ENCODE measurements at regions not wholly inside any gene's neighbourhood (a gene's known extent, or its start where the extent isn't known, plus 50 kb on each side); places are given as distances from the start of the nearest gene placed in this dataset.

DNA sequence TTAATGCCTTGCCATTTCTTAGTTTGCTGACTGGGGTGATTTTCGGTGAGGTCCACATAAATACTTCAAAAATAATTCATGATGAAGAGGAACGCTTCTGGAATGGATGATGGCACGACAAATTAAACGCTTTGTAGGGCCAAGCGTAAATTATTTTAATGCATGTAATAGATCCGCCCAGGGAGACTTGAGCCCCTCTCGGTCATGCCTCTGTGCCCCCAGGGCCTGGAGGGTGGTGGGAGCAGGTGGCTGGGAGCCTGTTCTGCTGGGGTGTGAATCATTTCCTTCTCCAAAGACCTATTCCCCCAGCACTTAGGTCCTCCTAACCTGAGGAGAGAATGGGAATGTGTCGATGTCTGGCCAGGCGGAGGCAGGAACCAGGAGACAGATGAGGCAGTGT lies 350.6 kb downstream of the ZNF536 start:
- peaks cover 5% of the 10 kb centered on the region for H3K4me1 Mint-ChIP-seq (ENCODE audit: low read depth)
- H3K27me3 Mint-ChIP-seq (ENCODE audit: low read depth), result peaks cover 21% of the 10 kb centered on the region
- no peak overlapping the region for H3K4me3 Mint-ChIP-seq
- no peak overlapping the region for H3K27ac Mint-ChIP-seq
- H3K9me3 Mint-ChIP-seq, result no peaks in the 10 kb centered on the region
- CTCF ChIA-PET, result interaction anchor here (1.2 kb wide), 1 partner anchor 8 kb away, joined by 3 read pairs; no protein-coding TSS in a partner anchor
- intact Hi-C loops (cut with micrococcal nuclease), result no loop called here
- no peak for DNase-seq
- H3K36me3 Mint-ChIP-seq (ENCODE audit: low read depth), result no peaks in the 10 kb centered on the region

DNA sequence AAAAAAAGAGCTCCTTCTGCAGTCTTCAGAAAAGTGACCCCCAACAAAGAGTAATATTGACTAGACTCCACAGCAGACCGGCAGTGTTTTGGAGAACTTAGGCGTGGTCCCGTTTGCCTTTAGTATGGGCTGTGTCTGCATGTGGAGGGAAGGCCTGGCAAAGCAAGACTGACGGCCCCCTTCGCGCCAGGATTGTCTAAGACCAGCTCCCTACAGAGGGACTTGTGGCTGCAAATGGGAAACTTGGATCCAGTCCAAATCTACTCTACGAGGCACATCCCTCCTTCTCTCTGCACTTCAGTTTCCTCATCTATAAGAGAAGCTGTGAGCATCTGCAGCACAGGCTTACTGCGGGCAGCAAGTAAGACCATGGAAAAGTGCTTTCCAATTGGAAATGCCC lies 350.0 kb downstream of the ZNF536 start:
- H3K4me1 Mint-ChIP-seq (ENCODE audit: low read depth), result peaks cover 5% of the 10 kb centered on the region
- DNase-seq, result no peak
- no peaks in the 10 kb centered on the region for H3K9me3 Mint-ChIP-seq
- intact Hi-C loops (cut with micrococcal nuclease), result no loop called here
- no peaks in the 10 kb centered on the region for H3K36me3 Mint-ChIP-seq (ENCODE audit: low read depth)
- peaks cover 21% of the 10 kb centered on the region for H3K27me3 Mint-ChIP-seq (ENCODE audit: low read depth)
- H3K4me3 Mint-ChIP-seq, result no peak overlapping the region
- no peak overlapping the region for H3K27ac Mint-ChIP-seq
- CTCF ChIA-PET, result interaction anchor here (0.7 kb wide), 1 partner anchor 8 kb away, joined by 3 read pairs; no protein-coding TSS in a partner anchor

DNA sequence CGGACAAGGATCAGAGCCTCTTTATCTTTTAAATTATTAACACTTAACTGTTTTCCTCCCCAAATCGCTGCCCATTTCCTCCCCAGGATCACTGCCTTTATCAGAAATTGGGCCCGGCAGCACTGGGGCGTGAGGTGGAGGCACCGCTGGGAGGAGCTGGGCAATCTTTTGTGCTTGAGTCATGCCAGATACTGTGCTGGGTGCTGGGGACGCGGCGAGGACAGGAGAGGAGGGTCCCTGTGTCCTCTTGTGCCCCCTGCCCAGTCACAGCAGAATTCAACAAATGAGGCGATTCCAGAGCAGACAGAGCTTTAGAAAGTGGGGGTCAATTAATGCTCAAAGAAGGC lies 347.8 kb downstream of the ZNF536 start:
- Mint-ChIP-seq H3K9me3 (no peaks in the 10 kb centered on the region), H3K4me3 (peak overlapping the region; percentile 48), H3K27ac (no peak overlapping the region), H3K27me3 (ENCODE audit: low read depth) (peaks cover 21% of the 10 kb centered on the region), H3K4me1 (ENCODE audit: low read depth) (peaks cover 5% of the 10 kb centered on the region), H3K36me3 (ENCODE audit: low read depth) (no peaks in the 10 kb centered on the region)
- CTCF ChIA-PET, result no interaction called here
- DNase-seq, result no peak
- intact Hi-C loops (cut with micrococcal nuclease), result no loop called here

DNA sequence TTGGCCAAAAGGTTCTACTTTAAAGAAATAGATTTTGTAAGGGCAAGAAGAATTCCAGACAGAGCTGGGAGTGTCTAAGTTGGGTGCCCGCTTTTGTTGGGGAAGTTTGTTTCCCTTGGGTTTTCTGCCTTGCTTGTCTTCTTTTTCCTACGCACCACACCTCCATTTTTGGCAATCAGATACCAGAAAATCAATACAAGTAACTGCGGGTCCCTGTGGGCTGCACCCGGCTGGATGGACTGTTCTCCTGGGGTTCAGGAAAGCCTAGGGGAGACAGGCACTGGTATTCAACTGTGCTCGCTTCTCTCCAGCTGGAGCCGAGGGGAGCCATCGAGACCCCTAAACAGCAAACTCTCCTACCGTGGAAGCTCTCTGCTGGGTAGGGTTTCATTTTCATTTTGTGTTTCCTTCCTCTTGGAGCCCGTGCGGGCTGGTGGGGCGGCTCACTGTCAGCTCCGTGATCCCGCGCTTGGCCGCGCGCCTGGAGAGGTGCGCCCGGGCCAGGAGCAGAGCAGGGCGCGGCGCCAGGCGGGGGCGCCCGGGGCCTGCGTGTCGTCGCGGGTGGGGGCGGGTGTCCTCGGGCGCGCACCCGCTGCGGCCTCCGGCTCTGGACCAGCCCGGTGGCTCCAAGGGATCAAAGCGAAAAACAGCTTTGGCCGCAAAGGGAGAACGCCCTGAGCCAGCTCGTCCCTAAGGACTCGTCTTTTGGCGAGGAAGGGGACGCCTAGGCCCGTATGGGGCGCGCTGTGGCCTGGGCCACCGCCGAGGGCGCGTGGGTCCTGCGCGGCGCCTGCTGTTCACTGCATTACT lies 347.2 kb downstream of the ZNF536 start:
- no peak overlapping the region for H3K27ac Mint-ChIP-seq

GRCh38 chr19:30718707-30719106 lies 346.5 kb downstream of the ZNF536 start:
- intact Hi-C loops (cut with micrococcal nuclease), result no loop called here
- Mint-ChIP-seq H3K27me3 (ENCODE audit: low read depth) (peaks cover 24% of the 10 kb centered on the region), H3K4me3 (peak overlapping the region; percentile 27), H3K4me1 (ENCODE audit: low read depth) (peaks cover 5% of the 10 kb centered on the region), H3K36me3 (ENCODE audit: low read depth) (no peaks in the 10 kb centered on the region), H3K9me3 (no peaks in the 10 kb centered on the region), H3K27ac (no peak overlapping the region)
- CTCF ChIA-PET, result no interaction called here
- no peak for DNase-seq

More for the DNA sequence above, 347.2 kb downstream of the ZNF536 start:
- peak overlapping the region; percentile 48 for H3K4me3 Mint-ChIP-seq
- peaks cover 24% of the 10 kb centered on the region for H3K27me3 Mint-ChIP-seq (ENCODE audit: low read depth)
- H3K4me1 Mint-ChIP-seq (ENCODE audit: low read depth), result peaks cover 5% of the 10 kb centered on the region
- H3K9me3 Mint-ChIP-seq, result no peaks in the 10 kb centered on the region
- no peaks in the 10 kb centered on the region for H3K36me3 Mint-ChIP-seq (ENCODE audit: low read depth)
- CTCF ChIA-PET, result no interaction called here
- intact Hi-C loops (cut with micrococcal nuclease), result no loop called here
- DNase-seq, result peak; percentile 7

DNA sequence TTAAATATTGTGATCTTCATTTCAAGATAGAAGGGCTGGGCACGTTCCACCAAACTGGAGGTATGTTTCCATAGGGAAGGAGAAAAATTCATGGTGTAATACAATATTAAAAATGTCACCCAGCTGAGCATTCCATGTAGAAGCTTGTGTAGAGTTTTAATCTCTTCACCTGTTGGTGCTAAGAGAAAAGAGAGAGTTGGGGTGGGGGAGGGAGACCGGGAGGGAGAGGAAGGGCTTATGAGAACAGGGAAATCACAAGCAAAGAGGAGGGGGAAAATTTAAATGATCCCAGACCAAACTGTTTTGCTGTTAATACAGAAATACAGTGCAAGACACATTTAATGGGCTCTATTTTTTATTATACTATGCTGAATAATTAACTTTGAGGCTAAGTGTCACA lies 345.8 kb downstream of the ZNF536 start:
- Mint-ChIP-seq H3K4me1 (ENCODE audit: low read depth) (peaks cover 5% of the 10 kb centered on the region), H3K9me3 (no peaks in the 10 kb centered on the region), H3K27ac (no peak overlapping the region), H3K4me3 (no peak overlapping the region), H3K36me3 (ENCODE audit: low read depth) (no peaks in the 10 kb centered on the region), H3K27me3 (ENCODE audit: low read depth) (peaks cover 24% of the 10 kb centered on the region)
- CTCF ChIA-PET, result no interaction called here
- DNase-seq, result no peak
- intact Hi-C loops (cut with micrococcal nuclease), result no loop called here

GRCh38 chr19:30717381-30717780 lies 345.2 kb downstream of the ZNF536 start:
- Mint-ChIP-seq H3K9me3 (no peaks in the 10 kb centered on the region), H3K27me3 (ENCODE audit: low read depth) (peaks cover 24% of the 10 kb centered on the region), H3K36me3 (ENCODE audit: low read depth) (no peaks in the 10 kb centered on the region), H3K4me1 (ENCODE audit: low read depth) (peaks cover 5% of the 10 kb centered on the region), H3K27ac (no peak overlapping the region), H3K4me3 (no peak overlapping the region)
- DNase-seq, result no peak
- CTCF ChIA-PET, result no interaction called here
- intact Hi-C loops (cut with micrococcal nuclease), result no loop called here

DNA sequence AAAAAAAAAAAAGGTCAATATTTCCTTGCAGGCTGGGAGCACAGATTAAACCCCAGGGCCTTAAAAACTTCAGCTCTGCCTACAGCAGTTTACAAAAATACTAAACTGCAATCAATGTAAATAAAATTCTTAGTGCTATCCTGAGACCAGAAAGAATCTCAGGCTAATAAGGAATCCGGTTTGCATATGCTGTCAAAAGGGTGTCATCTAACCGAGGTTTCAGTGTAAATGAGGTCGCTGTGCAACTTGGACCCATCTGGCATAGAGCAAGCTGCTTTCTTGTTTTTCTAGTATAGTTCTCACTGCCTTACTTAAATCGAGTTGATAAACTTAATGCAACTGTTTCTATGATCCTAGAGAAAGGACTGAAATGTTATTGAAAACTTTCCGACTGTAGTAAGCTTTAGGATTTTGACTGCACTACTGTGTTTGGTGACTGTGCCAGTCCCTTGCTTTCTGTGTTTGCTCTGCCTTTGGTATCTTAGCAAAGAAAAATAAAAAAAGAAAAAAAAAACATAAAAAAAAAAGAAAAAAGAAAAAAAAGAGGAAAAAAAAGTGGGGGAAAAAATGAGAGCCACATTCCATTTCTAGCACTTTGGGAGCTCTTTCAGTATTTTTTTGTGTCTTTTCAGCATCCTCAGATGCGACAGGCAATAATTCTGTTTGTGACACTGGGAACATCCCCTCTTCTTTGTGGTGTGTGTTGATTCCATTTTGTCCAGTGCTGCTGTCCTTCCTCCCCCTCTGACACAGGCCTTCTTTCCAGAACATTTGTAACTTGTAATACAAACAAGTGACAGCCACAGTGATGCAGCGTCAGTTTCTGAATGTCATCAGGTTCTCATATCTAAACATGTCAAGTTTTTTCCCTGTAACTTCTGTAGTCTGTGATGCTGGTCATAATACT lies 340.5 kb downstream of the ZNF536 start:
- CTCF ChIA-PET, result no interaction called here
- intact Hi-C loops (cut with micrococcal nuclease), result no loop called here
- Mint-ChIP-seq H3K4me1 (ENCODE audit: low read depth) (no peaks in the 10 kb centered on the region), H3K4me3 (no peak overlapping the region), H3K9me3 (no peaks in the 10 kb centered on the region), H3K27ac (no peak overlapping the region), H3K36me3 (ENCODE audit: low read depth) (no peaks in the 10 kb centered on the region), H3K27me3 (ENCODE audit: low read depth) (peaks cover 17% of the 10 kb centered on the region)
- no peak for DNase-seq

DNA sequence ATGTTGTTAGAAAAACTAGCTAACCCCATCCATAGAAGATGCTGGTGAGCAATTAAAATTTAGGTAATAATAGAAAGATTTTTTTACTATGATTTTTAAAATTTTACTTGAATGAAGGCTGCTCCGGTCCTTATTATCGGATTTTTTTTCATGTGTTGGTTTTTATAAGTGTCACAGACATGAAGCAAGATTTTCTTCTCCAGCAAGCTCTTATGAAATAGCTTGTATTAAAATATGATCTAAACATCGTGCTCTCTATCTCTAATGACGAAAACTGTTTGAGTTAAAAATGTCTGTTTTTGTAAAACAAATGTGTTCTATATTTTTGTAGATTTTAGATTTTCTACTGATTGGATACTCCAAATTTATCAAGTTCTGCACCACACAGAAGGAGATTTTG lies 339.6 kb downstream of the ZNF536 start:
- no peaks in the 10 kb centered on the region for H3K36me3 Mint-ChIP-seq (ENCODE audit: low read depth)
- intact Hi-C loops (cut with micrococcal nuclease), result no loop called here
- DNase-seq, result no peak
- no peaks in the 10 kb centered on the region for H3K4me1 Mint-ChIP-seq (ENCODE audit: low read depth)
- H3K9me3 Mint-ChIP-seq, result no peaks in the 10 kb centered on the region
- peaks cover 17% of the 10 kb centered on the region for H3K27me3 Mint-ChIP-seq (ENCODE audit: low read depth)
- no peak overlapping the region for H3K4me3 Mint-ChIP-seq
- H3K27ac Mint-ChIP-seq, result no peak overlapping the region
- CTCF ChIA-PET, result no interaction called here

DNA sequence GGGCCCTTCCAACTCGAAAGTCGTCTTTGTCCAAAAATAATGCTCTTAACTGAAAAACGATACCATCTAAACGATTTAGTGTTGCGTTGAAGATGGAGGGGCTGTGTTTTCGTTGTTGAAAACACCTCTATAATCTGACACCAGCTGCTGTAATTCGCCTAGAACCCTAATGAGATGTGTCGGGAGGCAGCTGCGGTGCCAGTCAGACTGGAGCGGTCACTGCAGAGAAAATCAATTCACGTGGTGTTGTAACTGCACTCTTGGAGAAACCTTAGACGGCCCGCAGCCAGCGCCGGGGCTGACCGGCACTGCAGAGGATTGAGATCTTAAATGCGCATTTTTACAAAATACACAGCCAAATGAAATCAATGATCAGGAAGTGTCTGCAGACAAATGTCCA lies 339.1 kb downstream of the ZNF536 start:
- CTCF ChIA-PET, result no interaction called here
- H3K4me3 Mint-ChIP-seq, result no peak overlapping the region

DNA sequence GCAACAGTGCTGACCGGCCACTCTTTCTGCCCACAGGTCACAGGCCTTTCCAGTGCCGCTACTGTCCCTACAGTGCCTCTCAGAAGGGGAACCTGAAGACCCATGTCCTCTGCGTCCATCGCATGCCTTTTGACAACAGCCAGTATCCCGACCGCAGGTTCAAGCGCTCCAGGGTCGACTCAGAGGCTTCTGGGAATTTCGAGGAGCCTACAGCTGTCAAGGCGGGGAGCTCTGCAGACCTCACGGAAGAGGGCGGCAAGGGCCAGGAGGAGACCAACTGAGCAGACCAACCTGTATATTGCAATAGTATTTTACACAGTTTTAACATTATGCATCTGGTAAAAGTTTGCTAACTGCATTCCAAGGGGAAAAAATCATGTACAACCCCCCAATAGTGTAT lies 338.5 kb downstream of the ZNF536 start:
- intact Hi-C loops (cut with micrococcal nuclease), result no loop called here
- CTCF ChIA-PET, result no interaction called here

More for the DNA sequence above, 339.1 kb downstream of the ZNF536 start:
- Mint-ChIP-seq H3K9me3 (no peaks in the 10 kb centered on the region), H3K36me3 (ENCODE audit: low read depth) (no peaks in the 10 kb centered on the region), H3K4me1 (ENCODE audit: low read depth) (no peaks in the 10 kb centered on the region), H3K27ac (no peak overlapping the region), H3K27me3 (ENCODE audit: low read depth) (peaks cover 17% of the 10 kb centered on the region)
- intact Hi-C loops (cut with micrococcal nuclease), result no loop called here
- DNase-seq, result no peak

GRCh38 chr19:30708416-30709178 lies 336.4 kb downstream of the ZNF536 start:
- intact Hi-C loops (cut with micrococcal nuclease), result no loop called here
- H3K9me3 Mint-ChIP-seq, result no peaks in the 10 kb centered on the region
- CTCF ChIA-PET, result no interaction called here
- H3K4me3 Mint-ChIP-seq, result no peak overlapping the region
- no peak for DNase-seq
- H3K36me3 Mint-ChIP-seq (ENCODE audit: low read depth), result no peaks in the 10 kb centered on the region
- no peaks in the 10 kb centered on the region for H3K4me1 Mint-ChIP-seq (ENCODE audit: low read depth)
- no peak overlapping the region for H3K27ac Mint-ChIP-seq
- H3K27me3 Mint-ChIP-seq (ENCODE audit: low read depth), result peaks cover 14% of the 10 kb centered on the region

More for the DNA sequence above, 338.5 kb downstream of the ZNF536 start:
- no peak for DNase-seq
- no peak overlapping the region for H3K4me3 Mint-ChIP-seq
- H3K36me3 Mint-ChIP-seq (ENCODE audit: low read depth), result no peaks in the 10 kb centered on the region
- H3K9me3 Mint-ChIP-seq, result no peaks in the 10 kb centered on the region
- H3K4me1 Mint-ChIP-seq (ENCODE audit: low read depth), result no peaks in the 10 kb centered on the region
- peaks cover 17% of the 10 kb centered on the region for H3K27me3 Mint-ChIP-seq (ENCODE audit: low read depth)
- no peak overlapping the region for H3K27ac Mint-ChIP-seq
